Hematopoietic multipotent progenitor cell (in vitro differentiated cells): ENCODE measurements at regions not wholly inside any gene's neighbourhood (a gene's known extent, or its start where the extent isn't known, plus 50 kb on each side); places are given as distances from the start of the nearest gene placed in this dataset.
"Not testable (repeated sequence)": the region's sequence is repeated elsewhere in the genome, so short reads cannot be mapped to it uniquely, and the experiment has no call there.

ENCODE experiments used
- DNase-seq, 3 donors: peaks; one replicate each; pipeline ENCODE4 v3.0.0-alpha.2; 2011 to 2015; ENCODE audit warnings: low read depth in 2 of 3, low spot score in 2 of 3

GRCh38 chr1:47491341-47491753, 53.5 kb downstream of the FOXD2 start:
- DNase-seq, result no peak

- DNase-seq, result no peak
Measured at GRCh38 chr1:47495176-47495713, 57.4 kb downstream of the FOXD2 start.

GRCh38 chr1:47498551-47498950, 60.7 kb downstream of the FOXD2 start:
- DNase-seq, result no peak

GRCh38 chr1:47501069-47501468, 63.2 kb downstream of the FOXD2 start:
- DNase-seq, result no peak

GRCh38 chr1:47502746-47503370, 65.0 kb downstream of the FOXD2 start:
- DNase-seq, result no peak

- DNase-seq, result not testable (repeated sequence)
Measured at GRCh38 chr1:47504840-47505239, 67.0 kb downstream of the FOXD2 start.

GRCh38 chr1:47505267-47505666, 67.4 kb downstream of the FOXD2 start:
- DNase-seq, result no peak

GRCh38 chr1:47506053-47506452, 68.2 kb downstream of the FOXD2 start:
- DNase-seq, result no peak

- no peak for DNase-seq
Measured at GRCh38 chr1:47507144-47507543, 69.3 kb downstream of the FOXD2 start.

GRCh38 chr1:47507881-47508701, 70.2 kb downstream of the FOXD2 start:
- peak in 1 of 3 donors; percentile 26 for DNase-seq

GRCh38 chr1:47508702-47509431, 71.0 kb downstream of the FOXD2 start:
- peak in 1 of 3 donors; percentile 33 for DNase-seq

- no peak for DNase-seq
Measured at GRCh38 chr1:47510282-47510811, 72.5 kb downstream of the FOXD2 start.

- no peak for DNase-seq
Measured at GRCh38 chr1:47511825-47512224, 74.0 kb downstream of the FOXD2 start.

- DNase-seq, result no peak
Measured at GRCh38 chr1:47513393-47513792, 75.5 kb downstream of the FOXD2 start.

- no peak for DNase-seq
Measured at GRCh38 chr1:47514229-47514628, 76.4 kb downstream of the FOXD2 start.

GRCh38 chr1:47515164-47515789, 77.4 kb downstream of the FOXD2 start:
- DNase-seq, result no peak

GRCh38 chr1:47517946-47518345, 80.1 kb downstream of the FOXD2 start:
- peak in 1 of 3 donors; percentile 26 for DNase-seq

- DNase-seq, result no peak
Measured at GRCh38 chr1:47519491-47519890, 81.6 kb downstream of the FOXD2 start.

- DNase-seq, result no peak
Measured at GRCh38 chr1:47519971-47520370, 82.1 kb downstream of the FOXD2 start.

- DNase-seq, result peak in 1 of 3 donors; percentile 50
Measured at GRCh38 chr1:47521034-47521881, 83.4 kb downstream of the FOXD2 start.
